Stimulated activated CD4-positive, alpha-beta T cell treated with anti-CD3 and anti-CD28 coated beads, Interleukin-12 subunit alpha, Interleukin-12 subunit beta, amount 100 ng/mL, for 4 hours (primary cell): ENCODE measurements at regions not wholly inside any gene's neighbourhood (a gene's known extent, or its start where the extent isn't known, plus 50 kb on each side); places are given as distances from the start of the nearest gene placed in this dataset.

Source experiments
- DNase-seq: peaks from one replicate; pipeline ENCODE4 v3.0.0-alpha.2; 2020

GRCh38 chr14:62101673-62102348 lies 339.6 kb downstream of the SNAPC1 start:
- no peak for DNase-seq

- no peak for DNase-seq
These were observed 340.1 kb downstream of the SNAPC1 start for GRCh38 chr14:62102349-62102725.

GRCh38 chr14:62103464-62103863 lies 341.2 kb downstream of the SNAPC1 start:
- DNase-seq: no peak

GRCh38 chr14:62110941-62111340 lies 348.7 kb downstream of the SNAPC1 start:
- DNase-seq: no peak

GRCh38 chr14:62117010-62117750 lies 355.0 kb downstream of the SNAPC1 start:
- DNase-seq: peak; percentile 54

GRCh38 chr14:62117751-62118105 lies 355.5 kb downstream of the SNAPC1 start:
- no peak for DNase-seq

- no peak for DNase-seq
These were observed 356.2 kb downstream of the SNAPC1 start for GRCh38 chr14:62118461-62118860.

- DNase-seq: no peak
These were observed 356.7 kb downstream of the SNAPC1 start for GRCh38 chr14:62118871-62119270.

GRCh38 chr14:62123961-62124360 lies 361.7 kb downstream of the SNAPC1 start:
- no peak for DNase-seq

GRCh38 chr14:62125793-62126192 lies 363.6 kb downstream of the SNAPC1 start:
- DNase-seq: no peak

GRCh38 chr14:62126879-62127478 lies 364.8 kb downstream of the SNAPC1 start:
- no peak for DNase-seq

GRCh38 chr14:62130441-62130840 lies 368.2 kb downstream of the SNAPC1 start:
- DNase-seq: no peak

GRCh38 chr14:62133776-62134550 lies 371.7 kb downstream of the SNAPC1 start:
- no peak for DNase-seq

- no peak for DNase-seq
These were observed 376.4 kb downstream of the SNAPC1 start for GRCh38 chr14:62138593-62138992.

GRCh38 chr14:62141139-62141538 lies 378.9 kb downstream of the SNAPC1 start:
- no peak for DNase-seq

GRCh38 chr14:62143245-62143644 lies 381.0 kb downstream of the SNAPC1 start:
- DNase-seq: no peak

- no peak for DNase-seq
These were observed 382.6 kb downstream of the SNAPC1 start for GRCh38 chr14:62144863-62145262.

GRCh38 chr14:62146030-62146429 lies 383.8 kb downstream of the SNAPC1 start:
- DNase-seq: no peak

- no peak for DNase-seq
These were observed 393.8 kb downstream of the SNAPC1 start for GRCh38 chr14:62156052-62156451.

GRCh38 chr14:62158779-62159178 lies 396.6 kb downstream of the SNAPC1 start:
- no peak for DNase-seq

GRCh38 chr14:62159314-62159713 lies 397.1 kb downstream of the SNAPC1 start:
- DNase-seq: no peak

GRCh38 chr14:62162998-62163589 lies 400.9 kb downstream of the SNAPC1 start:
- DNase-seq: no peak

GRCh38 chr14:62168564-62169155 lies 406.4 kb downstream of the SNAPC1 start:
- DNase-seq: no peak
